Stimulated activated naive CD8-positive, alpha-beta T cell treated with anti-CD3 and anti-CD28 coated beads, Interleukin-15, Interleukin-2, amounts not matched to agents 100 ng/mL and 50 ng/mL, for 24 hours (primary cell): ENCODE measurements at regions not wholly inside any gene's neighbourhood (a gene's known extent, or its start where the extent isn't known, plus 50 kb on each side); places are given as distances from the start of the nearest gene placed in this dataset.

Experiments
- H3K27ac Mint-ChIP-seq: one replicate; pipeline ENCODE4 v1.8.0; 2021; ENCODE audit warnings: mild to moderate bottlenecking, mixed read lengths
- H3K27me3 Mint-ChIP-seq: one replicate; pipeline ENCODE4 v1.8.0; 2021; ENCODE audit warnings: mixed read lengths
- H3K36me3 Mint-ChIP-seq: one replicate; pipeline ENCODE4 v1.8.0; 2021; ENCODE audit warnings: low read depth, mixed read lengths
- H3K4me1 Mint-ChIP-seq: one replicate; pipeline ENCODE4 v1.8.0; 2021; ENCODE audit warnings: low read depth, mixed read lengths
- H3K4me3 Mint-ChIP-seq: one replicate; pipeline ENCODE4 v1.8.0; 2021; ENCODE audit warnings: mild to moderate bottlenecking, mixed read lengths
- H3K9me3 Mint-ChIP-seq: one replicate; pipeline ENCODE4 v1.8.0; 2021; ENCODE audit warnings: mixed read lengths

- H3K27me3 Mint-ChIP-seq = peaks cover 5% of the 10 kb centered on the region
- H3K36me3 Mint-ChIP-seq = no peaks in the 10 kb centered on the region
- H3K4me1 Mint-ChIP-seq = no peaks in the 10 kb centered on the region
- no peak overlapping the region for H3K4me3 Mint-ChIP-seq
- peaks cover 13% of the 10 kb centered on the region for H3K9me3 Mint-ChIP-seq
- no peak overlapping the region for H3K27ac Mint-ChIP-seq
Observed at GRCh38 chr16:13401641-13402040, 500.2 kb downstream of the SHISA9 start.

DNA sequence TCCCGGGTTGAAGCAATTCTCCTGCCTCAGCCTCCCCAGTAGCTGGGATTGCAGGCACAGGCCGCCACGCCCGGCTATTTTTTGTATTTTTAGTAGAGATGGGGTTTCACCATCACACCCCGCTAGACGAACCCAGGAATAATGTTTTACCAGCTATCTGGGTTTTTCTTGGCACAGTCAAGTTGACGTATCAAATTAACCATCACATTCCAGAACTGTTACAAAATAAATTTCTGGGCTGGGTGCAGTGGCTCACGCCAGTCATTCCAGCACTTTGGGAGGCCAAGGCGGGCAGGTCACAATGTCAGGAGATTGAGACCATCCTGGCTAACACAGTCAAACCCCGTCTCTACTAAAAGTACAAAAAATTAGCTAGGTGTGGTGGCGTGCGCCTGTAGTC is 501.2 kb downstream of the SHISA9 start:
- no peak overlapping the region for H3K27ac Mint-ChIP-seq
- peaks cover 5% of the 10 kb centered on the region for H3K27me3 Mint-ChIP-seq
- no peak overlapping the region for H3K4me3 Mint-ChIP-seq
- no peaks in the 10 kb centered on the region for H3K4me1 Mint-ChIP-seq
- peaks cover 13% of the 10 kb centered on the region for H3K9me3 Mint-ChIP-seq
- no peaks in the 10 kb centered on the region for H3K36me3 Mint-ChIP-seq

GRCh38 chr16:13403326-13403725 is 501.9 kb downstream of the SHISA9 start:
- Mint-ChIP-seq H3K9me3 (peaks cover 13% of the 10 kb centered on the region), H3K27ac (no peak overlapping the region), H3K36me3 (no peaks in the 10 kb centered on the region), H3K4me1 (no peaks in the 10 kb centered on the region), H3K4me3 (no peak overlapping the region), H3K27me3 (peaks cover 5% of the 10 kb centered on the region)

DNA sequence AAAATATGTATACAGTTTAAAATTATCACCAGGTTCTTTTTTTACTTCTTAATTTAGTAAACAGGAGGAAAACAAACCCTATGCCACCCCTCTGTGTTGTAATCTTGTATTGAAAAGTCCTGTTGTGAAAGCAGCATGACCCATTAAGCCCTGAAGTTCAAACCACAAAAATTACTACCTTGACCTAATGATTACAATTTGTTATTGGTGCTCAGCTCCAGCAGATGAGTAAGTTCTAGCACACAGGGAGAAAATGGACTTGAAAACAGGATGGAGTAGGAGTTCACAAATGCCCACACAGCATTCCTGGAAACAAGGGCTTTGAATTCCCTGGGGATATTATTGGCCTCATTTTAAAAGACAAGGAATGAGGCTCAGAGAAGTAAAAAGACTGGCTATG is 505.8 kb upstream of the ERCC4 start:
- H3K27ac Mint-ChIP-seq = no peak overlapping the region
- peaks cover 5% of the 10 kb centered on the region for H3K9me3 Mint-ChIP-seq
- H3K4me1 Mint-ChIP-seq = no peaks in the 10 kb centered on the region
- no peaks in the 10 kb centered on the region for H3K36me3 Mint-ChIP-seq
- H3K27me3 Mint-ChIP-seq = peaks cover 3% of the 10 kb centered on the region
- H3K4me3 Mint-ChIP-seq = no peak overlapping the region

DNA sequence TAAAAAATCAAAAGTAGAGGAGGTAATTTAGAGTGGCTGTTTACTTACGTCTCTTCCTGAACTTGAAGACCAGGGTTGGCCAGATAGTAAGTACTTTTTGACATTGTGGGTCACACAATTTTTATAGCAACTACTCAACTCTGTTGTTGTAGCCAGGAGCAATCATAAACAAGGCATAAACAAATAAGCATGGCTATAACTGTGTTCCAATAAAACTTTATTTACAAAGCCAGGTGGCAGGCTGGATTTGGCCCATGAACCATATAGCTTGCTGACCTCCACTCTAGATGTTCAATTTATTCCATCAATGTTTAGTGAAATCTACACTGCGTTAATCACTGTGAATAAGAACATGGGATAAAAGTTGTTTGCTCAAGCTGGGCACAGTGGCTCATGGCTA is 500.4 kb upstream of the ERCC4 start:
- Mint-ChIP-seq H3K4me1 (no peaks in the 10 kb centered on the region), H3K36me3 (no peaks in the 10 kb centered on the region)

DNA sequence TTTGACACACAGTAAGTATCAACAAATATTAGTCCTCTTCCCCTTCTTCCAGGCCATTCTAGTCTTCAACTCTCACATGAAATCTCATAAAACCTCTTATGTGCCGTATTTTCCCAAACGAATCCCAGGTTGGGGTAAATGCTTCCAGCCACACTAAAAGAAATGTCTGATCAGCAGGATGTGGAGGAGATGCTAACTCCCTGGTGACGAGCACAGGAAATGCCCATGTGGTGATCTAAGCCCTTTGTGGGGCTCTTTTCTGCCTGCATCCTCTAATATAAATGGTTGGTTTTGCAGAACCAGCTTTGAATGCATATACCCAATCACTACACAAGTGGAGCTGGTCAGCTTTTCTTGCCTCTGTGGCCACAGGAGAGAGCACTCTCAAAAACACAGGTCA is 498.2 kb upstream of the ERCC4 start:
- H3K27me3 Mint-ChIP-seq = peaks cover 3% of the 10 kb centered on the region
- no peak overlapping the region for H3K4me3 Mint-ChIP-seq
- H3K4me1 Mint-ChIP-seq = no peaks in the 10 kb centered on the region
- no peak overlapping the region for H3K27ac Mint-ChIP-seq
- H3K9me3 Mint-ChIP-seq = no peaks in the 10 kb centered on the region
- no peaks in the 10 kb centered on the region for H3K36me3 Mint-ChIP-seq

More for the DNA sequence above, 500.4 kb upstream of the ERCC4 start:
- Mint-ChIP-seq H3K4me3 (no peak overlapping the region), H3K27ac (no peak overlapping the region), H3K9me3 (peaks cover 5% of the 10 kb centered on the region), H3K27me3 (peaks cover 6% of the 10 kb centered on the region)

GRCh38 chr16:13425836-13426235 is 494.1 kb upstream of the ERCC4 start:
- H3K27ac Mint-ChIP-seq = no peak overlapping the region
- no peaks in the 10 kb centered on the region for H3K4me1 Mint-ChIP-seq
- H3K36me3 Mint-ChIP-seq = no peaks in the 10 kb centered on the region
- no peak overlapping the region for H3K4me3 Mint-ChIP-seq
- no peaks in the 10 kb centered on the region for H3K9me3 Mint-ChIP-seq
- H3K27me3 Mint-ChIP-seq = peaks cover 3% of the 10 kb centered on the region

GRCh38 chr16:13426269-13426668 is 493.7 kb upstream of the ERCC4 start:
- H3K27me3 Mint-ChIP-seq = peaks cover 3% of the 10 kb centered on the region
- no peaks in the 10 kb centered on the region for H3K4me1 Mint-ChIP-seq
- no peak overlapping the region for H3K4me3 Mint-ChIP-seq
- no peaks in the 10 kb centered on the region for H3K36me3 Mint-ChIP-seq
- H3K27ac Mint-ChIP-seq = no peak overlapping the region
- no peaks in the 10 kb centered on the region for H3K9me3 Mint-ChIP-seq

GRCh38 chr16:13426736-13427135 is 493.2 kb upstream of the ERCC4 start:
- H3K36me3 Mint-ChIP-seq = no peaks in the 10 kb centered on the region
- no peaks in the 10 kb centered on the region for H3K4me1 Mint-ChIP-seq
- no peak overlapping the region for H3K4me3 Mint-ChIP-seq
- no peak overlapping the region for H3K27ac Mint-ChIP-seq
- peaks cover 3% of the 10 kb centered on the region for H3K27me3 Mint-ChIP-seq
- H3K9me3 Mint-ChIP-seq = no peaks in the 10 kb centered on the region

DNA sequence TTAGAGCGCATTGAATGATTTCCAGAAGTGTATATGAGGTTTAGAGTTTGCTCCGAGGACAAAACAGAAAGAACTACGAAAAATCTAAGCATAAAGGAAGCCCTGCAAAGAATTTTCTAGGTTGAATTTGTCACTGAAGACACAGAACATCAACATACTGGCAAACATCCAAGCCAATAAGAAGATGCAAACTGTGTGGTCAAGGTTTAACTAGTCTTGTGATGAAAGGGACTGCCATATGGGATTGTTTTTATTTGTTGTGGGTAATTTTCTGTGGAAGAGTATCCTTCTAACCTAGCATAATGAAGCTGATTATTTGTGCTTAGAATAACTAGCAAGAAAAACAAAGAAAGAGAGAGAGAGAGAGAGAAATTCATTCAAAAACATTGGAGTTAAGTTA is 492.0 kb upstream of the ERCC4 start:
- Mint-ChIP-seq H3K27ac (no peak overlapping the region), H3K4me3 (no peak overlapping the region), H3K27me3 (peaks cover 3% of the 10 kb centered on the region), H3K36me3 (no peaks in the 10 kb centered on the region), H3K9me3 (no peaks in the 10 kb centered on the region), H3K4me1 (no peaks in the 10 kb centered on the region)

DNA sequence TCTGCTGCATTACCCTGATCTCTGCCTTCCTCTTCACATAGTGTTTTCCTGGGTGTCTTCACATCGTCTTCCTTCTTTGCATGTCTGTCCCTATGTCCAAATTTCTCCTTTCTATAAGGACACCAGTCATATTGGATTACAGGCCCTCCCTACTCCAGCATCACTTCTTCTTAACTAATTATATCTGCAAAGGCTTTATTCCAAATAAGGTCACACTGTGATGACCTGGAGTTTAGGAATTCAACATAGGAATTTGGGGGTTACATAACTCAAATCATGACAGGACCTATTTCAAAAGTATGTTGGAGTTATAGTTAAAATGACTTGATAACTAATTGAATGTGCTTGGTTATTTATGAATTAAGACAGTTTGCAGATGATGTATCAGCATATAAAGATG is 490.5 kb upstream of the ERCC4 start:
- no peaks in the 10 kb centered on the region for H3K9me3 Mint-ChIP-seq
- H3K27ac Mint-ChIP-seq = no peak overlapping the region
- no peak overlapping the region for H3K4me3 Mint-ChIP-seq
- no peaks in the 10 kb centered on the region for H3K4me1 Mint-ChIP-seq
- no peaks in the 10 kb centered on the region for H3K36me3 Mint-ChIP-seq
- no peaks in the 10 kb centered on the region for H3K27me3 Mint-ChIP-seq

- H3K4me3 Mint-ChIP-seq = no peak overlapping the region
- peaks cover 6% of the 10 kb centered on the region for H3K4me1 Mint-ChIP-seq
- peaks cover 4% of the 10 kb centered on the region for H3K9me3 Mint-ChIP-seq
- no peaks in the 10 kb centered on the region for H3K36me3 Mint-ChIP-seq
- H3K27ac Mint-ChIP-seq = no peak overlapping the region
- H3K27me3 Mint-ChIP-seq = no peaks in the 10 kb centered on the region
Observed at GRCh38 chr16:13435415-13435814, 484.5 kb upstream of the ERCC4 start.

- no peak overlapping the region for H3K4me3 Mint-ChIP-seq
- H3K36me3 Mint-ChIP-seq = no peaks in the 10 kb centered on the region
- peaks cover 6% of the 10 kb centered on the region for H3K4me1 Mint-ChIP-seq
- H3K27ac Mint-ChIP-seq = no peak overlapping the region
- peaks cover 4% of the 10 kb centered on the region for H3K9me3 Mint-ChIP-seq
- no peaks in the 10 kb centered on the region for H3K27me3 Mint-ChIP-seq
Observed at GRCh38 chr16:13435873-13436474, 484.0 kb upstream of the ERCC4 start.

- no peak overlapping the region for H3K27ac Mint-ChIP-seq
- no peaks in the 10 kb centered on the region for H3K36me3 Mint-ChIP-seq
- no peak overlapping the region for H3K4me3 Mint-ChIP-seq
- peaks cover 4% of the 10 kb centered on the region for H3K9me3 Mint-ChIP-seq
- H3K27me3 Mint-ChIP-seq = no peaks in the 10 kb centered on the region
- H3K4me1 Mint-ChIP-seq = peaks cover 6% of the 10 kb centered on the region
Observed at GRCh38 chr16:13436641-13437412, 483.1 kb upstream of the ERCC4 start.

- Mint-ChIP-seq H3K9me3 (peaks cover 4% of the 10 kb centered on the region), H3K36me3 (no peaks in the 10 kb centered on the region), H3K4me1 (peaks cover 6% of the 10 kb centered on the region), H3K27me3 (no peaks in the 10 kb centered on the region), H3K4me3 (no peak overlapping the region), H3K27ac (no peak overlapping the region)
Observed at GRCh38 chr16:13437413-13437795, 482.6 kb upstream of the ERCC4 start.

GRCh38 chr16:13438064-13438463 is 481.9 kb upstream of the ERCC4 start:
- no peaks in the 10 kb centered on the region for H3K36me3 Mint-ChIP-seq
- H3K27ac Mint-ChIP-seq = no peak overlapping the region
- H3K27me3 Mint-ChIP-seq = no peaks in the 10 kb centered on the region
- peaks cover 4% of the 10 kb centered on the region for H3K9me3 Mint-ChIP-seq
- H3K4me3 Mint-ChIP-seq = no peak overlapping the region
- peaks cover 6% of the 10 kb centered on the region for H3K4me1 Mint-ChIP-seq
